Transverse colon (tissue), 4 donors: ENCODE measurements at regions not wholly inside any gene's neighbourhood (a gene's known extent, or its start where the extent isn't known, plus 50 kb on each side); places are given as distances from the start of the nearest gene placed in this dataset.

Experiments
- DNase-seq: peaks from one replicate; pipeline ENCODE4 v3.0.0-alpha.2; 2019
- H3K27ac ChIP-seq, 4 donors: fragments of 200-600 bp; sonication (generic); 2 replicates each; pipeline ENCODE4 v1.5.1; 2016 to 2018; ENCODE audit warnings: inconsistent platforms in 4 of 4
- H3K27me3 ChIP-seq: fragments of 200-600 bp; sonication (generic); 2 replicates; pipeline ENCODE4 v1.5.1; 2017; ENCODE audit warnings: inconsistent platforms
- H3K36me3 ChIP-seq, 4 donors: fragments of 200-600 bp; sonication (generic); 2 replicates each; pipeline ENCODE4 v1.5.1; 2017 to 2019; ENCODE audit warnings: inconsistent platforms in 4 of 4
- H3K4me1 ChIP-seq, 4 donors: fragments of 200-600 bp; sonication (generic); 2 replicates each; pipeline ENCODE4 v1.5.1; 2017 to 2020; ENCODE audit warnings: inconsistent platforms in 4 of 4
- H3K4me3 ChIP-seq, 4 donors: fragments of 200-600 bp; sonication (generic); 1 replicate in 1 of 4; 2 replicates in 3 of 4; pipeline versions ENCODE4 v1.5.1 to v1.6.1; 2017 to 2019; ENCODE audit warnings: inconsistent platforms in 4 of 4
- H3K9me3 ChIP-seq, 2 donors: fragments of 200-600 bp; sonication (generic); 2 replicates each; pipeline ENCODE4 v1.5.1; 2017 to 2019; ENCODE audit warnings: inconsistent platforms in 2 of 2
- EP300 ChIP-seq: sonication (generic); formaldehyde crosslinking; IDR thresholded peaks from one replicate; pipeline ENCODE4 v1.6.1; 2017; ENCODE audit warnings: antibody characterized with exemption, low read depth
- POLR2A ChIP-seq: fragments of 450-650 bp; IDR thresholded peaks from one replicate; pipeline ENCODE4 v1.6.1; 2016; ENCODE audit warnings: antibody characterized with exemption, mild to moderate bottlenecking, moderate library complexity
- POLR2AphosphoS5 ChIP-seq, 3 donors: sonication (generic); formaldehyde crosslinking; IDR thresholded peaks; one replicate each; pipeline ENCODE4 v1.6.1; 2016; ENCODE audit warnings: antibody characterized with exemption in 3 of 3
- WGBS, 2 donors: methylation state at CpG; one replicate each; pipeline ENCODE4 v1.1.5; 2018; ENCODE audit warnings: low coverage in 1 of 2; 5-methylcytosine and 5-hydroxymethylcytosine counted together
- in situ Hi-C, 4 donors: fragments of 200-750 bp; cut with MboI; loops; one replicate each; pipeline versions ENCODE4 v1.15.0 to v1.15.1; 2017; ENCODE audit warnings: low sequenced_read_pairs in 3 of 4, low pct_ligation_motif_present in 1 of 4, low pct_unique_long_range_greater_than_20kb in 1 of 4
- intact Hi-C: fragments of 100-400 bp; cut with DNase I; formaldehyde crosslinking; loops from one replicate; pipeline ENCODE4 v1.15.1; 2023; ENCODE audit warnings: low total_unique reads
- TF ChIP-seq, protein P1 (sequence below), 5 experiments: fragments of 200-600 bp in 3 of 5; fragments of 450-650 bp in 2 of 5; sonication (generic) in 3 of 5; IDR thresholded peaks; 1 replicate in 2 of 5; 2 replicates in 3 of 5; pipeline ENCODE4 v1.5.1; 2016 to 2017; ENCODE audit warnings: antibody characterized with exemption in 5 of 5, inconsistent platforms in 3 of 5, mild to moderate bottlenecking in 2 of 5, moderate library complexity in 1 of 5

DNA sequence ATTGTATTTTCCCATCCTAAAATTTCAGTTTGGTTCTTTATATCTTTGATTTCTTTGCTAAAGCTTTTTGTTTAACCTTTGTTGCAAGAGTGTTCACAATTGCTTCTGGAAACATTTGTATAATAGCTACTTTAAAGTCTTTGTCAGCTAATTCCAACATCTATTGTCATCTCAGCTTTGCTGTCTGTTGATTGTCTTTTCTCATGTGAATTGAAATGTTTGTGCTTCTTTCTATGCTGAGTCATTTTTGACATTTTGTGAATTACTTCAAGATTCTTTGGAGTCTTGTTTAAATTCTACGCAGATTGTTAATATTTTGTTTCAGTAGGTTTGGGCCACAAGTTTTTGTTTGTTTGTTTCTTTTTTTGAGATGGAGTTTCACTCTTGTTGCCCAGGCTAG, 73.2 kb downstream of the SUCNR1 start:
- in situ Hi-C loops (no loop called here), intact Hi-C loops (no loop called here)
- H3K4me3 ChIP-seq = no peak overlapping the region
- H3K36me3 ChIP-seq = no peaks in the 10 kb centered on the region
- WGBS, 2 donors = 75 to 83% methylated on average over 1 of the region's 1 CpG
- no peaks in the 10 kb centered on the region for H3K4me1 ChIP-seq
- H3K9me3 ChIP-seq = no peaks in the 10 kb centered on the region
- H3K27me3 ChIP-seq = no peaks in the 10 kb centered on the region
- H3K27ac ChIP-seq = no peak overlapping the region
- no peak for DNase-seq
- TF ChIP-seq POLR2AphosphoS5 (IDR thresholded peaks at IDR 0.05) (no peak), POLR2A (no peak), EP300 (no peak)
- TF ChIP-seq, protein P1, sequence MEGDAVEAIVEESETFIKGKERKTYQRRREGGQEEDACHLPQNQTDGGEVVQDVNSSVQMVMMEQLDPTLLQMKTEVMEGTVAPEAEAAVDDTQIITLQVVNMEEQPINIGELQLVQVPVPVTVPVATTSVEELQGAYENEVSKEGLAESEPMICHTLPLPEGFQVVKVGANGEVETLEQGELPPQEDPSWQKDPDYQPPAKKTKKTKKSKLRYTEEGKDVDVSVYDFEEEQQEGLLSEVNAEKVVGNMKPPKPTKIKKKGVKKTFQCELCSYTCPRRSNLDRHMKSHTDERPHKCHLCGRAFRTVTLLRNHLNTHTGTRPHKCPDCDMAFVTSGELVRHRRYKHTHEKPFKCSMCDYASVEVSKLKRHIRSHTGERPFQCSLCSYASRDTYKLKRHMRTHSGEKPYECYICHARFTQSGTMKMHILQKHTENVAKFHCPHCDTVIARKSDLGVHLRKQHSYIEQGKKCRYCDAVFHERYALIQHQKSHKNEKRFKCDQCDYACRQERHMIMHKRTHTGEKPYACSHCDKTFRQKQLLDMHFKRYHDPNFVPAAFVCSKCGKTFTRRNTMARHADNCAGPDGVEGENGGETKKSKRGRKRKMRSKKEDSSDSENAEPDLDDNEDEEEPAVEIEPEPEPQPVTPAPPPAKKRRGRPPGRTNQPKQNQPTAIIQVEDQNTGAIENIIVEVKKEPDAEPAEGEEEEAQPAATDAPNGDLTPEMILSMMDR (IDR thresholded peaks at IDR 0.05) = no peak

DNA sequence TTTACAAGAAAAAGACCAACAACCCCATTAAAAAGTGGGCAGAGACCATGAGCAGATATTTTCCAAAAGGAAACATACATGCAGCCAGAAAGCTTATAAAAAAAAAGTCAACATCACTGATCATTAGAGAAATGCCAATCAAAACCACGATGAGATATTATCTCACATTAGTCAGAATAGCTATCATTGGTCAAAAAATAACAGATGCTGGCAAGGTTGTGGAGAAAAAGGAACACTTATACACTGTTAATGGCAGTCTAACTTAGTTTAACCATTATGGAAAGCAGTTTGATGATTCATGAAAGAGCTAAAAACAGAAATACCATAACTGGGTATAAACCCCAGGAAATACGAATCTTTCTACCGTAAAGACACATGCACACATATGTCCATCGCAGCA, 76.3 kb downstream of the SUCNR1 start:
- in situ Hi-C loops = no loop called here
- no peak overlapping the region for H3K27ac ChIP-seq
- no peaks in the 10 kb centered on the region for H3K9me3 ChIP-seq
- no peaks in the 10 kb centered on the region for H3K4me1 ChIP-seq
- DNase-seq = no peak
- no peak overlapping the region for H3K4me3 ChIP-seq
- H3K27me3 ChIP-seq = no peaks in the 10 kb centered on the region
- TF ChIP-seq, protein P1 (IDR thresholded peaks at IDR 0.05) = no peak
- TF ChIP-seq POLR2A (no peak), POLR2AphosphoS5 (IDR thresholded peaks at IDR 0.05) (no peak), EP300 (no peak)
- intact Hi-C loops = no loop called here
- H3K36me3 ChIP-seq = no peaks in the 10 kb centered on the region
- 59 to 96% methylated on average over 3 to 4 of the region's 4 CpGs for WGBS, 2 donors

DNA sequence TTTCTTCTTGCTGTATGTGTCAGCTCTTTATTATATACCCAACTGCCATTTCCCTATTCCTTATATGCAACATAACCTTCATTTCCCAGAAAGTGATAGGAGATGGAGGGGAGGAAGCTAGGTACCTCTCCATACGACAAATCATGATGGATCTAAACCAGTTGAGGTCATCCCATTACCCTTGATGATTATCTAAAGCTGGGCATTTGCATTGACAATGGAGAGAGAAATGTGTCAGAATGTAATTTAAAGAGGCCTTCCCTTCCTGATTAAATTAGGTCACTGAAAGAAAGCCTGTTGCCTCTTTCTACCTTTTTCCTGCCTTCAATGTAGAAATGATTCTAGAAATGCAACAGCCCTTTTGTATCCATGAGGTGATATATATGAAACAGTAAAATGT, 81.9 kb downstream of the SUCNR1 start:
- Histone ChIP-seq H3K36me3 (no peaks in the 10 kb centered on the region), H3K4me3 (no peak overlapping the region), H3K27ac (no peak overlapping the region), H3K9me3 (no peaks in the 10 kb centered on the region), H3K4me1 (no peaks in the 10 kb centered on the region), H3K27me3 (no peaks in the 10 kb centered on the region)
- DNase-seq = no peak
- no peak for TF ChIP-seq POLR2A
- TF ChIP-seq EP300 = no peak
- no peak for TF ChIP-seq POLR2AphosphoS5 (IDR thresholded peaks at IDR 0.05)
- TF ChIP-seq, protein P1 (IDR thresholded peaks at IDR 0.05) = no peak
- WGBS, 2 donors = 80 to 85% methylated on average over 1 of the region's 1 CpG
- intact Hi-C loops = no loop called here
- in situ Hi-C loops = no loop called here

DNA sequence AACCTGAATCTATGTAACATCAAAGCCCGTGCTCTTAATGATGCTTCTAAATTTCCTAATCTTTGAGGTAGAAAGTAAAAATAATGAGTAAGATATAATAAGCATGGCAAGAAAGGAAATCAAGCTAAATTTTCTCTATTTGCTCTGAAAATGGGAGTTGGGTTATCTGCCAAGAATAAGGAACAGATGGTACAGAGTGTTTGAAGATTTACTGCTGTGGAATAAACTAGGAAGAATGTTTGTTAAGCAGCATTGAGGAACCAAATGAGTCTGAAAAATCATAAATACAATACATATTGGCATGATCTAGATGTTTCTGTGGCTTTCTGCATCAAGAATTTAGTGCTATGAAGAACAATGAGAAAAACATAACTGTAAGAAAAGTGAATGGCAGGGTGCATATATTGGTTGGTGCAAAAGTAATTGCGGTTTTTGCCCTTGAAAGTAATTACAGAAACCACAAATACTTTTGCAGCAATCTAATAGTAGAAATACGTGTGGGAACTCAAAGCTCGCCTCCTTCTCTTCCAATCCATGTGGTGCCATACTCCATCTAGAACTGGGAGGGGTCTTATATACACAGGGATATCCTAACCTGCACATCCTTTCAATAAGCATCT, 87.6 kb downstream of the SUCNR1 start:
- Histone ChIP-seq H3K4me3 (no peak overlapping the region), H3K36me3 (no peaks in the 10 kb centered on the region), H3K4me1 (no peaks in the 10 kb centered on the region), H3K27me3 (no peaks in the 10 kb centered on the region), H3K9me3 (no peaks in the 10 kb centered on the region), H3K27ac (no peak overlapping the region)
- TF ChIP-seq EP300 (no peak), POLR2AphosphoS5 (IDR thresholded peaks at IDR 0.05) (no peak), POLR2A (no peak)
- TF ChIP-seq, protein P1 (IDR thresholded peaks at IDR 0.05) = no peak
- 75% methylated on average over 1 to 4 of the region's 4 CpGs for WGBS, 2 donors
- in situ Hi-C loops = no loop called here
- DNase-seq = no peak
- intact Hi-C loops = no loop called here
